Fibroblast of lung (primary cell): ENCODE measurements at regions not wholly inside any gene's neighbourhood (a gene's known extent, or its start where the extent isn't known, plus 50 kb on each side); places are given as distances from the start of the nearest gene placed in this dataset.

Experiments
- DNase-seq, 2 donors: peaks; one replicate each; pipeline versions ENCODE4 v3.0.0 to v3.0.0-alpha.2; 2010; ENCODE audit warnings: low read depth in 2 of 2
- H2AFZ ChIP-seq: 2 replicates; pipeline ENCODE4 v1.5.1; 2012; ENCODE audit warnings: low read length, control low read depth, inconsistent platforms
- H3K27ac ChIP-seq: 2 replicates; pipeline ENCODE4 v1.5.1; 2011; ENCODE audit warnings: low read length, control low read depth; ENCODE audit not compliant: insufficient read depth
- H3K27me3 ChIP-seq: 2 replicates; pipeline ENCODE4 v1.5.1; 2011; ENCODE audit warnings: mild to moderate bottlenecking, low read length; ENCODE audit not compliant: control insufficient read depth, insufficient read depth
- H3K36me3 ChIP-seq: 2 replicates; pipeline ENCODE4 v1.5.1; 2011; ENCODE audit warnings: low read length; ENCODE audit not compliant: control insufficient read depth, insufficient read depth
- H3K4me1 ChIP-seq: 2 replicates; pipeline ENCODE4 v1.5.1; 2011; ENCODE audit warnings: low read length; ENCODE audit not compliant: control insufficient read depth, insufficient read depth; ENCODE audit errors: extremely low read depth
- H3K4me2 ChIP-seq: 2 replicates; pipeline ENCODE4 v1.5.1; 2011; ENCODE audit warnings: low read length, control low read depth; ENCODE audit not compliant: insufficient read depth; ENCODE audit errors: extremely low read depth
- H3K4me3 ChIP-seq, 4 experiments: fragments of 200-600 bp in 1 of 4; sonication (generic) in 1 of 4; replicated peaks in 1 of 4; 2 replicates each; pipeline ENCODE4 v1.5.1; 2011 to 2016; ENCODE audit warnings: low read length in 4 of 4, low read depth in 3 of 4, mild to moderate bottlenecking in 3 of 4, control low read depth in 2 of 4, inconsistent platforms in 1 of 4, mixed read lengths in 1 of 4; ENCODE audit not compliant: insufficient read depth in 1 of 4; ENCODE audit errors: control extremely low read depth in 1 of 4
- H3K79me2 ChIP-seq: 2 replicates; pipeline ENCODE4 v1.5.1; 2012; ENCODE audit warnings: mild to moderate bottlenecking, low read length, inconsistent platforms; ENCODE audit not compliant: control insufficient read depth, insufficient read depth
- H3K9ac ChIP-seq: 2 replicates; pipeline ENCODE4 v1.5.1; 2011; ENCODE audit warnings: mild to moderate bottlenecking, low read length, control low read depth; ENCODE audit not compliant: insufficient read depth
- H3K9me3 ChIP-seq: 2 replicates; pipeline ENCODE4 v1.5.1; 2012; ENCODE audit warnings: low read depth, low read length; ENCODE audit not compliant: control insufficient read depth, insufficient read depth
- H4K20me1 ChIP-seq: 2 replicates; pipeline ENCODE4 v1.5.1; 2011; ENCODE audit warnings: low read length; ENCODE audit not compliant: control insufficient read depth, insufficient read depth; ENCODE audit errors: extremely low read depth
- CTCF ChIP-seq, 2 donors: IDR thresholded peaks in 1 of 2; conservative IDR thresholded peaks in 1 of 2; 1 replicate in 1 of 2; 2 replicates in 1 of 2; pipeline ENCODE4 v1.5.1; 2011 to 2012; ENCODE audit warnings: low read length in 2 of 2, control low read depth in 1 of 2, inconsistent platforms in 1 of 2, low read depth in 1 of 2, mild to moderate bottlenecking in 1 of 2
- EZH2 ChIP-seq: IDR thresholded peaks from 2 replicates; pipeline ENCODE4 v1.5.1; 2012; ENCODE audit warnings: low read length, control low read depth, mild to moderate bottlenecking; ENCODE audit errors: missing control alignments

GRCh38 chr6:166750108-166750793 lies 123.2 kb upstream of the RPS6KA2 start:
- Histone ChIP-seq H3K9ac (no peak overlapping the region), H3K79me2 (no peaks in the 10 kb centered on the region), H4K20me1 (no peaks in the 10 kb centered on the region), H3K27ac (no peak overlapping the region), H3K4me2 (no peak overlapping the region), H3K27me3 (no peaks in the 10 kb centered on the region), H3K36me3 (no peaks in the 10 kb centered on the region), H3K9me3 (no peaks in the 10 kb centered on the region), H3K4me1 (no peaks in the 10 kb centered on the region), H2AFZ (no peak overlapping the region), H3K4me3 (no peak overlapping the region)
- DNase-seq = no peak
- no peak for TF ChIP-seq EZH2
- TF ChIP-seq CTCF (conservative IDR thresholded peaks at IDR 0.05 in 1 of 2, IDR thresholded peaks at IDR 0.05 in 1 of 2; ENCODE audit: low read depth in 1 of 2, low read length in 2 of 2) = no peak

- Histone ChIP-seq H2AFZ (no peak overlapping the region), H3K9me3 (no peaks in the 10 kb centered on the region), H3K9ac (no peak overlapping the region), H4K20me1 (no peaks in the 10 kb centered on the region), H3K4me2 (no peak overlapping the region), H3K4me3 (no peak overlapping the region), H3K27ac (no peak overlapping the region), H3K4me1 (no peaks in the 10 kb centered on the region), H3K27me3 (no peaks in the 10 kb centered on the region), H3K36me3 (no peaks in the 10 kb centered on the region), H3K79me2 (no peaks in the 10 kb centered on the region)
- no peak for DNase-seq
- TF ChIP-seq EZH2 (no peak), CTCF (conservative IDR thresholded peaks at IDR 0.05 in 1 of 2, IDR thresholded peaks at IDR 0.05 in 1 of 2; ENCODE audit: low read depth in 1 of 2, low read length in 2 of 2) (no peak)
These were observed 122.6 kb upstream of the RPS6KA2 start for GRCh38 chr6:166749666-166750065.

GRCh38 chr6:166747644-166748595 lies 120.9 kb upstream of the RPS6KA2 start:
- no peaks in the 10 kb centered on the region for H3K27me3 ChIP-seq
- no peak for DNase-seq
- no peak for TF ChIP-seq EZH2
- no peak for TF ChIP-seq CTCF (conservative IDR thresholded peaks at IDR 0.05 in 1 of 2, IDR thresholded peaks at IDR 0.05 in 1 of 2; ENCODE audit: low read depth in 1 of 2, low read length in 2 of 2)
- H3K9me3 ChIP-seq = no peaks in the 10 kb centered on the region
- H3K79me2 ChIP-seq = no peaks in the 10 kb centered on the region
- H3K4me3 ChIP-seq = no peak overlapping the region
- no peaks in the 10 kb centered on the region for H3K4me1 ChIP-seq
- H3K27ac ChIP-seq = no peak overlapping the region
- H2AFZ ChIP-seq = no peak overlapping the region
- no peak overlapping the region for H3K9ac ChIP-seq
- H4K20me1 ChIP-seq = no peaks in the 10 kb centered on the region
- no peaks in the 10 kb centered on the region for H3K36me3 ChIP-seq
- no peak overlapping the region for H3K4me2 ChIP-seq
